ENCODE measurements at regions not wholly inside any gene's neighbourhood (a gene's known extent, or its start where the extent isn't known, plus 50 kb on each side); places are given as distances from the start of the nearest gene placed in this dataset.

DNA sequence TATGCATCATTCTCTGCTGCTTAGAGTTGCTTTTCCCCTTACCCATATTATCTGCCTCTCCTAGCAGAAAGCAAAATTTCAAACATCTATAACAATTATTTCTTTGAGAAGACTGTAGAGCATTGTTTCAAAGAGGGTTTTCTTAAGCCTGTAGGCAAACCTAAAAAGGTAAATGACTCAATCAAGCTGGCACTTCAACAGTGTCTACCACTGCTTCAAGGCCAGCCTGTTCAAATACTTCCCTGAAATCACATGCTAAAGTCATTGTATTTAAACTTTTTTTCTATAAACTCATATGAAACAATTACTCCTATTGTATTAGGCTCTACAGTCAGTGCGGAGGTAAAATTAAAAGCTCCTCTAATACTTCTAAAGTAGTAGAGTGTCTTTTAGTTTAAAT is 87.1 kb downstream of the OGFRL1 start:
- H3K4me3 ChIP-seq (ENCODE audit: low read depth, low read length): no peak overlapping the region
- TF ChIP-seq, protein P1, sequence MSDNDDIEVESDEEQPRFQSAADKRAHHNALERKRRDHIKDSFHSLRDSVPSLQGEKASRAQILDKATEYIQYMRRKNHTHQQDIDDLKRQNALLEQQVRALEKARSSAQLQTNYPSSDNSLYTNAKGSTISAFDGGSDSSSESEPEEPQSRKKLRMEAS (IDR thresholded peaks at IDR 0.05; ENCODE audit: low read depth, low read length): no peak
- TF ChIP-seq POLR2A (IDR thresholded peaks at IDR 0.05; ENCODE audit: extremely low read depth, insufficient read length) (no peak), MYC (IDR thresholded peaks at IDR 0.05; ENCODE audit: low read depth, low read length) (no peak)
- TF ChIP-seq, protein P2, sequence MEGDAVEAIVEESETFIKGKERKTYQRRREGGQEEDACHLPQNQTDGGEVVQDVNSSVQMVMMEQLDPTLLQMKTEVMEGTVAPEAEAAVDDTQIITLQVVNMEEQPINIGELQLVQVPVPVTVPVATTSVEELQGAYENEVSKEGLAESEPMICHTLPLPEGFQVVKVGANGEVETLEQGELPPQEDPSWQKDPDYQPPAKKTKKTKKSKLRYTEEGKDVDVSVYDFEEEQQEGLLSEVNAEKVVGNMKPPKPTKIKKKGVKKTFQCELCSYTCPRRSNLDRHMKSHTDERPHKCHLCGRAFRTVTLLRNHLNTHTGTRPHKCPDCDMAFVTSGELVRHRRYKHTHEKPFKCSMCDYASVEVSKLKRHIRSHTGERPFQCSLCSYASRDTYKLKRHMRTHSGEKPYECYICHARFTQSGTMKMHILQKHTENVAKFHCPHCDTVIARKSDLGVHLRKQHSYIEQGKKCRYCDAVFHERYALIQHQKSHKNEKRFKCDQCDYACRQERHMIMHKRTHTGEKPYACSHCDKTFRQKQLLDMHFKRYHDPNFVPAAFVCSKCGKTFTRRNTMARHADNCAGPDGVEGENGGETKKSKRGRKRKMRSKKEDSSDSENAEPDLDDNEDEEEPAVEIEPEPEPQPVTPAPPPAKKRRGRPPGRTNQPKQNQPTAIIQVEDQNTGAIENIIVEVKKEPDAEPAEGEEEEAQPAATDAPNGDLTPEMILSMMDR (IDR thresholded peaks at IDR 0.05; ENCODE audit: low read depth, low read length): no peak
- no peak for DNase-seq (ENCODE audit: low read depth)

DNA sequence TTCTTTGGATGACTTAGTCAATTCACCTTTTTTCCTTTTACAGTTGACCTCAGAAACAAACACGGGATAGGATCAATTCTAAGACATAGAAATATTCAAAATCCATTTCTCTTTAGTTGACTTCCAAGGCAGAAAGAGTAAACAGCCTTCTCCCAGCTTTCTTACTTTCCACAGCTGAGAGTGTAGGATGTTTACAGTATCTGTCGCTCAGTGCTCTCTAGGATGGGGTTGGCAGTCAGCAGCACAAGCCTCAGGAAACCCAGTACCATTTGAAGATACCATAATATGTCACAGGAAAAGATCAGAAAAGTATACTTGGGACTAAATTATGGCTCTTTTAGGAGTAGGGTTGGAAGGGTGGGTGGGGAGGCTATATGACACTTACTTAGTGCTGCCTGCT is 88.2 kb downstream of the OGFRL1 start:
- no peak overlapping the region for H3K4me3 ChIP-seq (ENCODE audit: low read depth, low read length)
- no peak for DNase-seq (ENCODE audit: low read depth)
- TF ChIP-seq, protein P2 (IDR thresholded peaks at IDR 0.05; ENCODE audit: low read depth, low read length): no peak
- TF ChIP-seq, protein P1 (IDR thresholded peaks at IDR 0.05; ENCODE audit: low read depth, low read length): no peak
- TF ChIP-seq POLR2A (IDR thresholded peaks at IDR 0.05; ENCODE audit: extremely low read depth, insufficient read length) (no peak), MYC (IDR thresholded peaks at IDR 0.05; ENCODE audit: low read depth, low read length) (no peak)

DNA sequence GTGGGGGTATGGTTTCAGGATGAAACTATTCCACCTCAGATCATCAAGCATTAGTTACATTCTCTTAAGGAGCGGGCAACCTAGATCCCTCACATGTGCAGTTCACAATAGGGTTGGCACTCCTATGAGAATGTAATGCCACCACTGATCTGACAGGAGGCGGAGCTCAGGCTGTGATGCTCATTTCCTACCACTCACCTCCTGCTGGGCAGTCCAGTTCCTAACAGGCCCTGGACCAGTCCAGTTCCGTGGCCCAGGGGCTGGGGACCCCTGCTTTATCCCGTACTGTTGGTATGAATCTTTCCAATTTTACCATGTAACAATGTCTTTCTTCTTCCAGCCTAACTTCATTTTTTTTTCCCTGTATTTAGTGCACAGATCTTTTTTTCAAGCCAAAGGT is 94.9 kb downstream of the OGFRL1 start:
- no peak overlapping the region for H3K4me3 ChIP-seq (ENCODE audit: low read depth, low read length)
- TF ChIP-seq POLR2A (IDR thresholded peaks at IDR 0.05; ENCODE audit: extremely low read depth, insufficient read length): no peak
- TF ChIP-seq, protein P2 (IDR thresholded peaks at IDR 0.05; ENCODE audit: low read depth, low read length): no peak
- TF ChIP-seq MYC (IDR thresholded peaks at IDR 0.05; ENCODE audit: low read depth, low read length): no peak
- TF ChIP-seq, protein P1 (IDR thresholded peaks at IDR 0.05; ENCODE audit: low read depth, low read length): no peak
- no peak for DNase-seq (ENCODE audit: low read depth)

DNA sequence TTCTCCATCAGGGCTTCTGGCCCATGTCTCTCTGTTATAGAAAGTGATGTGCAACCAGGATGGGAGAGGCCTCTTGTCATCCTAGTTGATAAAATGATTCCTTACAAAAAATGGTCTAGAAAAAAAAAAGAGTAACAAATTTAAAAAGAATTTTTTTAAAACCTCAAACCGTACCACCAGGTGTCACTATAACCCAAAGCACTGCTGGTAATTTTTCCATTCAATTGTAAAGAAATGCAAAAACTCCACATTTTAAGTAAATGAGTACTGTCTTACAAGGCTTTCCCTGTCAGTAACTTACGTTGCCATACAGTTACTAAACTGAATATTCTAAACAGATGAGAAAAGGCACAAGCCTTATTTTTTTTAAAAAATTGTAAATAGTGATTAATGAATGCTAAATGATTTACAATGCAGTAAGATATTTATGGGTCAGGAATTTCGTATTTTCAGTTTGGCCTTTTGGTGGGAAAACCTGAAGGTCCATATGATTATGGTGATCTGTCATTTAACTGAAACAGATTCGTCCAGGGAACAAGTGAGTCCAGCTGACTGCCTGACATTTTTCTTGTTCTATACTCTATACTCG is 95.4 kb downstream of the OGFRL1 start:
- peak; percentile 45 for DNase-seq (ENCODE audit: low read depth)
- TF ChIP-seq MYC (IDR thresholded peaks at IDR 0.05; ENCODE audit: low read depth, low read length) (no peak), POLR2A (IDR thresholded peaks at IDR 0.05; ENCODE audit: extremely low read depth, insufficient read length) (no peak)
- TF ChIP-seq, protein P1 (IDR thresholded peaks at IDR 0.05; ENCODE audit: low read depth, low read length): no peak
- TF ChIP-seq, protein P2 (IDR thresholded peaks at IDR 0.05; ENCODE audit: low read depth, low read length): peak; percentile 27

DNA sequence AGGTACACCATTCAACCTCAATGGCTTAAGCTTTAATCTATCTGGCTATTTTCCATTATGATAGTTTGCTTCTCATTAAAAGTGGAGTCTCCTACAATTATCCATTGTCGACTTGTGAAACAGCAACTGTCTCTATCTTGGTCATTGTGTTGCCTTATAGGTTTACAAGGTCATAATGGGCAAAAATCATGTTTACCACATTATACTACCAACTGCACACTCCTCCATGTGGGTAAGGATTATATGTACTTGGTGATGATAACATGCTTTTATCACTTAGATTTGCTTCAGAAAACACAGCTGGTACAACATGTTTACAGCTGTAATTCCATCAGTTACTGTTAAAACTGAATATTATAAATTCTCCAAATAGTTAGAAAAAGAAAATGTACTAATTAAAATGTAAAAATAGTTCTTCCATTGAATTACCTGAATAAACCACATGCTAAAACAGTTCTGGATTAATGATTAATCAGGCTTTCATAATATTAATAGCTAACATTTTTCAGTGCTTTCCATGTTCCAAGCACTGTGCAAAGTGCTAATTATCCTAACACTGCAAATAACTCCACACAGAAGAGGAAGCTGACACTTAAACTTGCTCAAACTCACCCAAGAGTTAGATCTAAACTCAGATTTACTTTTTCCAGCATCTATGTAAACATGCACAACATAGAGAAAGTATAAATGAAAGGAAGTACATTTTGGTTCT is 96.7 kb downstream of the OGFRL1 start:
- TF ChIP-seq, protein P2 (IDR thresholded peaks at IDR 0.05; ENCODE audit: low read depth, low read length): no peak
- no peak for TF ChIP-seq POLR2A (IDR thresholded peaks at IDR 0.05; ENCODE audit: extremely low read depth, insufficient read length)
- TF ChIP-seq, protein P1 (IDR thresholded peaks at IDR 0.05; ENCODE audit: low read depth, low read length): no peak
- no peak for TF ChIP-seq MYC (IDR thresholded peaks at IDR 0.05; ENCODE audit: low read depth, low read length)
- H3K4me3 ChIP-seq (ENCODE audit: low read depth, low read length): no peak overlapping the region
- DNase-seq (ENCODE audit: low read depth): no peak

More for the DNA sequence above, 95.4 kb downstream of the OGFRL1 start:
- H3K4me3 ChIP-seq (ENCODE audit: low read depth, low read length): no peak overlapping the region
